ENCODE measurements at regions not wholly inside any gene's neighbourhood (a gene's known extent, or its start where the extent isn't known, plus 50 kb on each side); places are given as distances from the start of the nearest gene placed in this dataset.

DNA sequence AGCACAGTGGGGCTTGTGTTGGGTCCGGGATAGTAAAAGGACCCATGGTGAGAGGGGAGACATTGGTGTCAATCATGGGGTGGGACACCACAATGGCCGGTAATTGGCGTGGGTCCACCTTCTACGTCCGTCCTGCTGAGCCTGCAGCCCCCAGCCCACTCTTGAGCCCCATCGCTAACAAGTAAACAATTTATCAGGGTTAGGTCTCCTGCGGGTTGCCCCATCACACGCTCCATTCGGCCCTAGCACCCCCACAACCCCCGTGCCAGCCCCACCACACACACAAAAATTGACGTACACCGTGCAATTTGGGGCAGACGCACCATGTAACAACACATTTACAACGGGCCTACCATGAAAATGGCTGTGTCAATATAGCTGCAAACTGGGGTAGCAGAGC lies 86.5 kb upstream of the HTATIP2 start:
- TF ChIP-seq, protein P1, sequence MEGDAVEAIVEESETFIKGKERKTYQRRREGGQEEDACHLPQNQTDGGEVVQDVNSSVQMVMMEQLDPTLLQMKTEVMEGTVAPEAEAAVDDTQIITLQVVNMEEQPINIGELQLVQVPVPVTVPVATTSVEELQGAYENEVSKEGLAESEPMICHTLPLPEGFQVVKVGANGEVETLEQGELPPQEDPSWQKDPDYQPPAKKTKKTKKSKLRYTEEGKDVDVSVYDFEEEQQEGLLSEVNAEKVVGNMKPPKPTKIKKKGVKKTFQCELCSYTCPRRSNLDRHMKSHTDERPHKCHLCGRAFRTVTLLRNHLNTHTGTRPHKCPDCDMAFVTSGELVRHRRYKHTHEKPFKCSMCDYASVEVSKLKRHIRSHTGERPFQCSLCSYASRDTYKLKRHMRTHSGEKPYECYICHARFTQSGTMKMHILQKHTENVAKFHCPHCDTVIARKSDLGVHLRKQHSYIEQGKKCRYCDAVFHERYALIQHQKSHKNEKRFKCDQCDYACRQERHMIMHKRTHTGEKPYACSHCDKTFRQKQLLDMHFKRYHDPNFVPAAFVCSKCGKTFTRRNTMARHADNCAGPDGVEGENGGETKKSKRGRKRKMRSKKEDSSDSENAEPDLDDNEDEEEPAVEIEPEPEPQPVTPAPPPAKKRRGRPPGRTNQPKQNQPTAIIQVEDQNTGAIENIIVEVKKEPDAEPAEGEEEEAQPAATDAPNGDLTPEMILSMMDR (IDR thresholded peaks at IDR 0.05; ENCODE audit: low read depth, low read length), result no peak
- no peak for TF ChIP-seq EZH2phosphoT487 (IDR thresholded peaks at IDR 0.05; ENCODE audit: low read depth)

All from OCI-LY3 (cell line).